ENCODE measurements at regions not wholly inside any gene's neighbourhood (a gene's known extent, or its start where the extent isn't known, plus 50 kb on each side); places are given as distances from the start of the nearest gene placed in this dataset.
"Not testable (repeated sequence)": the region's sequence is repeated elsewhere in the genome, so short reads cannot be mapped to it uniquely, and the experiment has no call there.

GRCh38 chr2:87495455-87495854, 252.4 kb upstream of the PLGLB2 start:
- peak overlapping the region; percentile 50 to 54 for H3K27ac ChIP-seq (ENCODE audit: low read depth in 1 of 2, low read length in 2 of 2)
- H3K4me3 ChIP-seq (ENCODE audit: low read depth in 1 of 3, low read length in 3 of 3); H3K4me1 ChIP-seq (ENCODE audit: control insufficient read depth in 4 of 4, insufficient read depth in 4 of 4, low read length in 3 of 4); H3K36me3 ChIP-seq (ENCODE audit: control insufficient read depth in 4 of 4, insufficient read depth in 3 of 4, low read depth in 1 of 4, low read length in 3 of 4); H3K9me3 ChIP-seq (ENCODE audit: control insufficient read depth in 4 of 4, low read length in 3 of 4); H3K27me3 ChIP-seq (ENCODE audit: control insufficient read depth in 4 of 4, insufficient read depth in 4 of 4, low read length in 3 of 4); DNase-seq (ENCODE audit: low spot score); H3K9ac ChIP-seq (ENCODE audit: low read depth in 1 of 2, low read length in 2 of 2): not testable (repeated sequence)
- peak; percentile 50 for TF ChIP-seq YY1 (IDR thresholded peaks at IDR 0.05)
- TF ChIP-seq HNF4A (conservative IDR thresholded peaks at IDR 0.05): peak in 1 of 2 donors; percentile 18
- WGBS: 50% methylated on average over 5 of the region's 5 CpGs

GRCh38 chr2:87496036-87497006, 251.6 kb upstream of the PLGLB2 start:
- H3K27me3 ChIP-seq (ENCODE audit: control insufficient read depth in 4 of 4, insufficient read depth in 4 of 4, low read length in 3 of 4); H3K27ac ChIP-seq (ENCODE audit: low read depth in 1 of 2, low read length in 2 of 2); H3K4me1 ChIP-seq (ENCODE audit: control insufficient read depth in 4 of 4, insufficient read depth in 4 of 4, low read length in 3 of 4); H3K9me3 ChIP-seq (ENCODE audit: control insufficient read depth in 4 of 4, low read length in 3 of 4); DNase-seq (ENCODE audit: low spot score); H3K36me3 ChIP-seq (ENCODE audit: control insufficient read depth in 4 of 4, insufficient read depth in 3 of 4, low read depth in 1 of 4, low read length in 3 of 4); H3K4me3 ChIP-seq (ENCODE audit: low read depth in 1 of 3, low read length in 3 of 3); H3K9ac ChIP-seq (ENCODE audit: low read depth in 1 of 2, low read length in 2 of 2): not testable (repeated sequence)
- peak; percentile 13 for TF ChIP-seq MAX (IDR thresholded peaks at IDR 0.05)
- TF ChIP-seq RAD21 (IDR thresholded peaks at IDR 0.05): peak; percentile 60 to 63
- 32% methylated on average over 1 of the region's 6 CpGs for WGBS

DNA sequence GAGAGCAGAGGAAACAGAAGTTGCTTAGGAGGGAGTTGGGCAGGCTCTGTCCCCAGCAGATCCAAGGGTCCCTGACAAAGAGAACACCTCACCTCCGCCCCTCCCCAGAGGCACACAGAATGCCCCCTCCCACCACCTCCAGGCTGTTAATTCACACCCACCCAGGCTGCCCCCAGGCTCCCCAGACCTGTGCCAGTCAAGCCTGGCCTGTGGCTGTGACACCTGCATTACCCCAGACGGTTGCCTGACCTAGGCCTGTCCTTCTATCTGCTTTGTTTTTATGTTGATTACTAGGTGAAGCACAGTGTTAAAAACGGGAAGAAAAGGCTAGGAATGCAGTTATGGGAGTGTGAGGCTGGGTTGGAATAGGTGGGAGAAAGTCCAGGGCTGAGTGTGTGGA, 250.8 kb upstream of the PLGLB2 start:
- not testable (repeated sequence) for H3K36me3 ChIP-seq (ENCODE audit: control insufficient read depth in 4 of 4, insufficient read depth in 3 of 4, low read depth in 1 of 4, low read length in 3 of 4); H3K4me1 ChIP-seq (ENCODE audit: control insufficient read depth in 4 of 4, insufficient read depth in 4 of 4, low read length in 3 of 4); H3K9me3 ChIP-seq (ENCODE audit: control insufficient read depth in 4 of 4, low read length in 3 of 4); H3K27ac ChIP-seq (ENCODE audit: low read depth in 1 of 2, low read length in 2 of 2); DNase-seq (ENCODE audit: low spot score); H3K4me3 ChIP-seq (ENCODE audit: low read depth in 1 of 3, low read length in 3 of 3); H3K27me3 ChIP-seq (ENCODE audit: control insufficient read depth in 4 of 4, insufficient read depth in 4 of 4, low read length in 3 of 4); H3K9ac ChIP-seq (ENCODE audit: low read depth in 1 of 2, low read length in 2 of 2)
- WGBS: 77% methylated on average over 2 of the region's 3 CpGs

GRCh38 chr2:87497700-87498099, 250.2 kb upstream of the PLGLB2 start:
- H3K36me3 ChIP-seq (ENCODE audit: control insufficient read depth in 4 of 4, insufficient read depth in 3 of 4, low read depth in 1 of 4, low read length in 3 of 4); H3K9me3 ChIP-seq (ENCODE audit: control insufficient read depth in 4 of 4, low read length in 3 of 4); H3K4me3 ChIP-seq (ENCODE audit: low read depth in 1 of 3, low read length in 3 of 3); H3K27me3 ChIP-seq (ENCODE audit: control insufficient read depth in 4 of 4, insufficient read depth in 4 of 4, low read length in 3 of 4); H3K4me1 ChIP-seq (ENCODE audit: control insufficient read depth in 4 of 4, insufficient read depth in 4 of 4, low read length in 3 of 4); H3K27ac ChIP-seq (ENCODE audit: low read depth in 1 of 2, low read length in 2 of 2); DNase-seq (ENCODE audit: low spot score); H3K9ac ChIP-seq (ENCODE audit: low read depth in 1 of 2, low read length in 2 of 2): not testable (repeated sequence)
- 97% methylated on average over 3 of the region's 4 CpGs for WGBS

DNA sequence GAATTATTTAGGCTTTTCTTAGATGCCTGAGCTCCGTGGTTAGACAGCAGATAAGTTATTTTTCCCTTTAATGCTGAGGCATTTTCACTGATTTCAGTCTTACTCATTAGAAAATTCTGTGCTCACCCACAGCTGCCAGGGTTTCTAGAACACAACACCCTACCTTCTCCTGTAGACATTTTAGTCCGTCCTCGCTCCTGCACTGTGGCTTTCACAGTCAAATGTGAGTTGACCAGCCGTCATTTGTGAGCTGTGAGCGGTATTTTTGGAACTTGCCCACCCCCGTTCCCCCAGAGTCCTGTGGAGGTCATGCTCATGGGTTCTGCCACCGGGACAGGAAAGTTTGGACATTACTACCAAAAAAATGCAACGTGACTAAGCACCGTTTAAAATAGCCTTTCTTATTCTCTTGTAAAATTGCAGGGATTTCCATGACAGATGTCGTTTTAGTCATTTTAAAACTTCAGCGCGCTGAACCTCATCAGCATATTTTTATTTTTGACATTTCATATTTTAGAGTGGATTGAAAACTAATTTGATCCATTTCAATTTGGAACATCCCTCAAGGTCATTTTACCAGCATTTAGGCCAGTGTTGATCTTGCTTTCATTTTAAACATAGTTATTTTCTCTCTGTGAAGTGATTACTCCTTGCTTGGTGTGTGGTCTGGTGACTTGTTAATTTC, 249.6 kb upstream of the PLGLB2 start:
- H3K27ac ChIP-seq (ENCODE audit: low read depth in 1 of 2, low read length in 2 of 2); DNase-seq (ENCODE audit: low spot score); H3K9me3 ChIP-seq (ENCODE audit: control insufficient read depth in 4 of 4, low read length in 3 of 4); H3K36me3 ChIP-seq (ENCODE audit: control insufficient read depth in 4 of 4, insufficient read depth in 3 of 4, low read depth in 1 of 4, low read length in 3 of 4); H3K4me1 ChIP-seq (ENCODE audit: control insufficient read depth in 4 of 4, insufficient read depth in 4 of 4, low read length in 3 of 4); H3K27me3 ChIP-seq (ENCODE audit: control insufficient read depth in 4 of 4, insufficient read depth in 4 of 4, low read length in 3 of 4); H3K4me3 ChIP-seq (ENCODE audit: low read depth in 1 of 3, low read length in 3 of 3); H3K9ac ChIP-seq (ENCODE audit: low read depth in 1 of 2, low read length in 2 of 2): not testable (repeated sequence)
- 77% methylated on average over 10 of the region's 12 CpGs for WGBS

- not testable (repeated sequence) for H3K36me3 ChIP-seq (ENCODE audit: control insufficient read depth in 4 of 4, insufficient read depth in 3 of 4, low read depth in 1 of 4, low read length in 3 of 4); H3K27ac ChIP-seq (ENCODE audit: low read depth in 1 of 2, low read length in 2 of 2); H3K9ac ChIP-seq (ENCODE audit: low read depth in 1 of 2, low read length in 2 of 2); H3K9me3 ChIP-seq (ENCODE audit: control insufficient read depth in 4 of 4, low read length in 3 of 4); H3K4me3 ChIP-seq (ENCODE audit: low read depth in 1 of 3, low read length in 3 of 3); H3K27me3 ChIP-seq (ENCODE audit: control insufficient read depth in 4 of 4, insufficient read depth in 4 of 4, low read length in 3 of 4); DNase-seq (ENCODE audit: low spot score); H3K4me1 ChIP-seq (ENCODE audit: control insufficient read depth in 4 of 4, insufficient read depth in 4 of 4, low read length in 3 of 4)
- 0% methylated on average over 1 of the region's 7 CpGs for WGBS
These were observed 249.0 kb upstream of the PLGLB2 start for GRCh38 chr2:87498854-87499238.

DNA sequence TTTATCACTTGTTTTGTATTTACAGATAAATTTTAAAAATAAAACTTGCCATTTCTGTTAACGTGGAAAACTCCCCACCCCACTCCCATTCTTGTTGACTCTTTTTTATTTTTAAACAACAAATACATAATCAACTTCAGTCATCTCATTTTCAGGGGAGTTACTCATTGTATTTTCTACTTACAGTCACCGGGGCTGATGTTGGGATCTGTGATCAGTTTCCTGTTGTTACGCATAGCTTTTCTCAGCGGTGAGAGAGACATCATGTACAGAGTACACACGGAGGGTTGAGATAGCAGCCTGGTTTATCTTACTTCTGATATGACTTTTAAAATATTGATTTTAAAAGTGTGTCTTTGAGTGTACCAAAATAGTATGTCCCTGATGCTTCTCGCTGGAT, 248.0 kb upstream of the PLGLB2 start:
- H3K36me3 ChIP-seq (ENCODE audit: control insufficient read depth in 4 of 4, insufficient read depth in 3 of 4, low read depth in 1 of 4, low read length in 3 of 4); DNase-seq (ENCODE audit: low spot score); H3K4me1 ChIP-seq (ENCODE audit: control insufficient read depth in 4 of 4, insufficient read depth in 4 of 4, low read length in 3 of 4); H3K27ac ChIP-seq (ENCODE audit: low read depth in 1 of 2, low read length in 2 of 2); H3K9ac ChIP-seq (ENCODE audit: low read depth in 1 of 2, low read length in 2 of 2); H3K9me3 ChIP-seq (ENCODE audit: control insufficient read depth in 4 of 4, low read length in 3 of 4); H3K4me3 ChIP-seq (ENCODE audit: low read depth in 1 of 3, low read length in 3 of 3); H3K27me3 ChIP-seq (ENCODE audit: control insufficient read depth in 4 of 4, insufficient read depth in 4 of 4, low read length in 3 of 4): not testable (repeated sequence)
- 69% methylated on average over 4 of the region's 6 CpGs for WGBS
